Hematopoietic multipotent progenitor cell treated with erythropoietin and hydrocortisone succinate and interleukin-3 and kit ligand, for 6 days (in vitro differentiated cells): ENCODE measurements at regions not wholly inside any gene's neighbourhood (a gene's known extent, or its start where the extent isn't known, plus 50 kb on each side); places are given as distances from the start of the nearest gene placed in this dataset.

ENCODE experiments used
- DNase-seq: peaks from one replicate; pipeline ENCODE4 v3.0.0-alpha.2; 2015

DNA sequence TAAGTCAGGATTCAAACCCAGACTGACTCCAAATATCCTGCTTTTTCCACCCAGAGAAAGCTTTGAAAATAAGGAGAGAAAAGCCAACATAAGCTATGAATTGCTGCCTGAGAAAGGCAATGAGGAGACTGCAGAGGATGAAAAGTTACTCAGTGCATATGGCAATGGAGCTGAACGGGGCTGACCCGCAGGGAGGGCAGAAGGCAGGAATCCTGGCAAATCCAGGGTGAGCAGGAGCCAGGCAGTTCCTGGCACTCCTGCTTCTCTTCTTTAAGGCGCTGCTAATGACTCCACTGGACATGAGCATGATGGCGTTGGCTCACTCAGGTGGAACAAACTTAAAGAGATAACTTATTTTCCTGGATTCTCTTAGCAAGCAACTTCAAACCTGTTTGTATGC, 95.2 kb upstream of the TMCC3 start:
- no peak for DNase-seq

DNA sequence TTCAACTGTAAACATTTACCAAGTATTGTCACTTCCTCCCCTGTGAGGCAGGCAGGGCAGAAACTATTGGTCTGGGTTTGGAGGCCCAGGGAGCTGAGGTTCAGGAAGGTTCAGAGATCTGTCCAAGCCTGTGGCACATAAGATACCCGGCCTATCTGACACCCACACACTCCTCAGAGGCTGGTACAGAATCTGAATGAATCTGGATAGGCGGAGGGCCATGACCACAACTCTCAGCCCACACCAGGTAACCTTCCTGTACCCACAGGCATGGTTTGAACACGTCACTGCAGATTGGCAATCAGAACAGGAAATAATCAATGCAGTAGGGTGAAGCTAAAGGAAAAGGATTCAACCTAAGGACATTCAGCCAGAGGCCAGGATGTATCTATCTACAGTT, 92.8 kb upstream of the TMCC3 start:
- DNase-seq = no peak

DNA sequence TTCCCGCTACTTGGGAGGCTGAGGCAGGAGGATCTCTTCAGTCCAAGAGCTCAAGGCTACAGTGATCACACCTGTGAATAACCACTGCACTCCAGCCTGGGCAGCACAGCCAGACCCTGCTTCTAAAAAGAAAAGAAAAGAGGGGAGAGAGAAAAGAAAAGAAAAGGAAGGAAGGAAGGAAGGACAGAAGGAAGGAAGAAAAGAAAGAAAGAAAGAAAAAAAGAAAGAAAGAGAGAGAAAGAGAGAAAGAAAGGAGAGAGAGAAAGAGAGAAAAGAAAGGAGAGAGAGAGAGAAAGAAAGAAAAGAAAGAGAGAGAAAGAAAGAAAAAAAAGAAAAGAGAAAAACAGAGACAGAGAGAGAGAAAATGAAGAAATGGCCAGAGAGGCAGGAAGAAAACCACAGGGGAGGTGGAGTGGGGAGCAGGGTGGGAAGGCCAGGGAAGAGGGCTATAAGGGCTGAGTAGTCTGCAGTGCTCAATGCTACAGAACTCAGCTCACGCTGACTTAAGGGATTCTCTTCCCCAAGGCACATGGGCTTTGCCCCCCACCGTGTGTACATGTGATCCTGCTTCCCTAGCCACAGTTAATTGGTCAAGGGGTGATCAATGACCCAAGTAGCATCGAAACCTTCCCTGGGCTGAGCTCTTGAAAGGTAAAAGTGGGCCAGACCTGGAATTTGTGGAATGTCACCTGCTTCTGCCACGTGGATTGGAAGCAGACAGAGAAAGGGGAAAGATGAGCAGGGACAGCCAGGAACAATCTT, 90.4 kb upstream of the TMCC3 start:
- no peak for DNase-seq

DNA sequence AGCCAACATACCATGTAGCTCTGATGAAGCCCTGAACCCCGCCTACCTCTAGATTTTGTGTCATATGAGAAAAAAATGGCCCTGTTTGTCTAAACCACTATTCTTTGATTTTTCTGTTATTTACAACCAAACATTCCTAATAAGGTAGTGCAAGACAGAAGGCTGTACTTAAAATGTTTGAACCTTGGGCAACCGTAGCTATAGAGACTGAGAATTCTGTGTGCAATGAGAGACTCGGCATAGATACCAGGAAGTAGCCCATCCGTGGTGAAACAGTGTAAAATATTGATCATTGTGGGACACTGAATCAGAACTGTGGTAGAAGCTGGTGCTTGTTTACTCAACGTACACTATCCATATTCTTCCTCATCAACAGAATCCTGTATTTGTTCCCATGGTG, 86.5 kb upstream of the TMCC3 start:
- no peak for DNase-seq

DNA sequence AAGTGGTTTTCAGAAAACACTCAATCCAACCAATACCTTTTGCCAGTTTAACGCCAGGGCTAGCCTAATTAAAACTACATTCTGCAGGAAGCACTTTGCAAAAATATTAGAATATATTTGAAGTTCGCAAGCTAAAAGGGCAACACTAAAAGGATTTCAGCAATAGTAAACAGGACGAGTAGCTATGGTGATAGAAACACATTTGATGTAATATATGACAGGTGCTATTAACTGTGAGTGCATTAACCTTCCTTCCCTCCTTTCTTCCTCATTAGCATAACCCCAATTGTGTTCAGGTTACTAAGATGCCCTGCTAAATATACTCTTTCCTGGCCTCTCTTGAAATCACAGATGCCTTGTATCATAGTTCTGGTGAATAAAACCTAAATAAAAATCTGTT, 85.6 kb upstream of the TMCC3 start:
- no peak for DNase-seq

DNA sequence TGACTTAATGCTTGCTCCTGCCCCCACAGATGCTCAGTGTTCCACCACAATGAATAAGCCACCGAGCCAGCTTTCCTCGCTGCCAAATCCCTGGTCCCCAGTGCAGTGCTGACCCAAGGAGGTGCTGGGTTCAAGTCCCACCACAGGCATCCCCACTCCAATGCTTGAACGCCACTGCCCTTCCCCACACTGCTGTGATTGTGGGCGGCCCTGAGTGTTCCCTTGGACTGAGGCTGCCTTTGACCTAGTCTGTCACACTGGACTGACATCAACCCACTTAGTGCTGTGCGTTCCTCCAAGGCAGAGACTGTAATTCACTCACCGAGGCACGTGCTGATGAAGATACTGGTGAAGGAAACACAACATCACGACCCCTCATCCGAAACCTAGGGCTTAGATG, 83.4 kb upstream of the TMCC3 start:
- DNase-seq = no peak

DNA sequence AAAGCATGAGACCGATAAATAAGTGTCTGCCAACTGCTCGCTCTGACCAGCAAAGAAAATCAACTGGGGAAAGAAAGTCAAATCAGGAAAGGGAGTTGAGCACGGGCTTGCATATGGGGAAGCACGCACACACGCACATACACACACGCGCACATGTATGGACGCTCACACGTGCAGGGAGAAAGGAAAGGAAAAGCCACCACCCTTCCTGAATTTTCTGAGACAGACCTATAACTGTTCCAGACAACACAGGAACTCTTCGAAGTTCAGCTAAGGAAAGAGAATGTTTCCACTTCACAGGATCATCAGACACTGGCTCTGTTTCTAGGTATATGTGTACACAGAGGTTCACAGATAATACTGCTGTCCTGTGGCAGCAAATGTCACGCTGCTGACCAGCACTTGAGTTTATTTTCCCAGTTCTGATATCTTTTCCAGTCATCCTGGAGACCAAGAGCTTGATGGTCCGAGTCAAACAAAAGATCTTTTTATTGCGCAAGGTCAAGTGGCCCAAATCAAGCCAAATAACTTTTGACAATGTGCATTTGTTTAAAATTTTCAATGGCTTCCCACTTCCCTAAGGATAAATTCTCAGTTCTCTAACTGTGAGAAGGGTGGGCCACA, 82.1 kb upstream of the TMCC3 start:
- DNase-seq = no peak

DNA sequence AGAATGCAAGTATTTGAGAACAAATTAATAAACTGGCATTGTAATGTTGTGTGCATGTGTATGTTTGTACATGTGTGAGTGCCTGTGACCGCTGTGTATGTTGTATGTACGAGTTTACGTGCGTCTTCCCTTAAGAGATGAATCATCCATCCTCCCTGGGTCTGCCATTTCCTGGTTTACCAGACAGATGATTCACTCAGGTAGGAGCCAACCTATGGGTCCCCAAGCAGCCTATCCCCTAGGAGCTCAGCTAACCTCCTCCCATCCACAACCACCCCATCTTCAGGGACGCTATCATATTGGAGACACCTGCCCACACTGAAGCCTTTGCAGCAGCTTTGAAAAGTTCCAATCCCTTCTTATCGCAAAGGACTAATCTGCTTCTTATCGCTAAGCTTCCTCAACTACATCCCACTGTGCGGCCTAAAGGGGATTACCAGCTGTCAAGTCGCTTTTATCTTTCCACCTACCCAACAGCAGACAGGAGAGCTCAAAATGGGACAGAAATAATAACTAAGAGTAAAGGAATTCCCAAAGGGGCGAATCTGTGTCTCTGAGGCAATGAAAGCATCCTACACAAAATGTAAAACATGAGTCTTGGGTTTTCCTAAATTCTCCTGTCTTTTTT, 81.5 kb upstream of the TMCC3 start:
- no peak for DNase-seq

DNA sequence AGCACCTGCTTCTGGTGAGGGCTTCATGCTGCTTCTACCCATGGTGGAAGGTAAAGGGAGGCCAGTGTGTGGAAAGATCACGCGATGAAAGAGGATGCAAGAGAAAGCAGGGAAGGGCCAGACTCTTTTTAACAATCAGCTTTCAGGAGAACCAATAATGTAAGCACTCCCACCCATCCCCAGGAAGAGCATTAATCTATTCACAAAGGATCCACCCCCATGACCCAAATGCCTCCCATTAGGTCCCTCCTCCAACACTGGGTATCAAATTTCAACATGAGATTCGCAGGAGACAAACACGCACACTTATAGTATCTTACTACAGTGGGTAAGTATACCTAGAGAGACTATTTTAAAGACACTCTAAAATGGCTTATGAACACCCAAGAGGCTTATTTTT, 80.5 kb upstream of the TMCC3 start:
- no peak for DNase-seq

DNA sequence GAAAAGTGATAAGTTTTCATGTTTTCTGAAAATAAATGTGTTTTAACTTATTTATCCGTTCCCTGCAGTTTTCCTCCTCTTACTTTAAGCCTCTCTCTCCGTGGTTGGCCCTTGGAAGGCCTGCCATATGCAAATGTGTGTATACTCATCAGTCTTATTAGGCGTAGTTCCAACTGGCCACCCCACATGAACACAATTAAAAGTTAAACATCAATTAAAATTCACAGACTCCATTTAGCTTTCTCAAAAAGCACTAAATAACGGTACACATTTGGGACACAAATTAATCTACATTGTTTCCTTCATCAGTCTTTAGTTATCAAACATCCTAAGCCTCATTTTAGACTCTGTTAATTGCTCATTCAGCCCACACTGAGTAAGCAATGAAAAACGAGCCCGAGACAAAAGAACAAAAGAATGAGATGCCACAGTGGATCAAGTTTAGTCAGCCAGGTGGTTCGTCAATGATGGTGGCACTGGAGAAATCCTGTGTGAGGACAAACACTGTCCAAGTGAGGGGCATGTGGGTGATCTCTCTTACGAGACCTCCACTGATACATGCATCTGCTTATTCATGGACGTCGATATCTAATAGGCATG, 76.0 kb upstream of the TMCC3 start:
- no peak for DNase-seq

DNA sequence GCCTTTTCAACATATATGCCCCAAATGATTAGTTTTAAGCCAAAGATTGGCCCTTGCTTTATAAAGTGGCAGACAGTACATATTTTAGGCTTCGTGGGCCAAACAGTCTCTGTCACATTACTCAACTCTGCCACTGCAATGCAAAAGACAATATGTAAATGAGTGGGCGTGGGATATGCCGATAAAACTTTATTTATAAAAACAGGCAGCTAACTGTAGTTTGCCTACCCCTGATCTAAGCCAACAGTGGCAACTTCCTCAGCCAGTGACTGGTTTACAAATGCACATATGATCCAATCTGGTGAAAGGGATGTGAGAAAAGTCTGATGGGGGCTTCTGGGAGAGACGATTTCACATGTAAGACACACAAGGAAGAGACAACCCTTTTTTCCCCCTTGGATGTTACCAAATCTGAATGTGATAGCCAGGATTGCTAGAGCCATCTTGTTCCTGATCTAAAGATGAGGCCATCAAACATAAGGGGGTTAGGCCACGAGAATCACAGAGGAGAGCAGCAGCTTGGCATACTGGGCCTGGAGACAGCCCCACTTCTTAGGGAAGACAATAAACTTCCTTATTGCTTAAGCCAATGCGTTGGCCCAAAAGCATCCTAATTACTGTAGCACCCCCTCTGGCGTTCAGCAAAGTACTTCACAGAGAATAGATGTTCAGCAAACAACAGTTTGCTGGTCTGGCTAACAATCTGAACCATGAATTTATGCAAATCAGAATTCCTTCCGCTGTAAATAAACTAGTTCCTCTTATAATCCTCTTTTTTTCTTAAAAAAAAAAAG, 75.2 kb upstream of the TMCC3 start:
- DNase-seq = peak; percentile 61

DNA sequence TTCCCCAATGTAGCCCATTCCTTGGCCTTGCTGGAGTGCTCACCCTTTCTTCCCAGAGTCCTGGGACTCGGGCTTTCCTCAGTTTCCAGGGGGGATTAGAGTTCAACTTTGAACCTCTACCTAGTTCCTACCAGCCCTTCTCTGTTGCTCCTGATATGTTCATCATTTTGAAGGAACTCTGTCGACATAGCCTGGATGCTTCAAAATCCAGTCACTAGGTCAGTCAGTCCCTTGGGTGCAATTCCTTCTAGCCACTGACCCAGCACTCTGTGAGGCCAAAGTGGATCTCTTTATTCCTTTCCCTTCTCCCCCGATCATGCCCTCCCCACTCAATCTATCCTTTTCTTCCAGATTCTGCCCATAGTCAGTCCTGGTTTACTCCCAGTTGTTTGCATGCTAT, 72.3 kb upstream of the TMCC3 start:
- no peak for DNase-seq

DNA sequence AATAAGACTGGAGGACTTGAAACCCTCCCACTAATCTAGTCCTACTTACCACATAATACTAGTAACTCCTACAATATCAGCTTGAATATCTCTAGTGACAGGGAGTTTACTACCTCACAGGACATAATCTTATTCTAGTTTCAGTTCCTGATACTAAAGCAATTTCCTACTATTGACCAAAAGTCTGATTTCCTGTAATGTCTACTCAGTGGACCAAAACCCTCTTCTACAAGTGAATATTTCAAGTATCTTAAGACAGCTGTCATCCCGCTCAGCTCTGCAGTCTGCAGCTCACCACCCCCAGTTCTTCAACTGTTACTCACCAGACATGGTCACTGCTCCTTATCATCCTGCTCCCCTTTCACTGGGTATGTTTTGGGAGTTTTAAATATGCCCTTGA, 70.8 kb upstream of the TMCC3 start:
- no peak for DNase-seq

DNA sequence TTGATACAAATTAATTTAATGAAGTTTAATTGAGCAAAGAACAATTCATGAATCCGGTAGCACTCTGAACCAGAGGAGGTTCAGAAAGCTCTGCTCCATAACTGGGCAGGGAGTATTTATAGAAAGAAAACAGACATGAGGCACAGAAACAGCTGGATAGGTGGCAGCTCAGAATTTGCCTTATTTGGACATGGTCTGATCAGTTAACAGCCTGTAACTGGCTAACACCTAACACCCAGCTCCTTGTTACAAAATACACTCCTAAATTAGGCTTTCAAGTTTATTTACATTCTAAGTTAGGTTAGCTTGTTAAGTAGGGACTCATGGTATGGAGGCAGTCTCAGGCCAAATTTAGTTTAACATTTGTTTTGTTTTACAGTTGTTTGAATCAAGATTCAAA, 67.8 kb upstream of the TMCC3 start:
- peak; percentile 36 for DNase-seq

DNA sequence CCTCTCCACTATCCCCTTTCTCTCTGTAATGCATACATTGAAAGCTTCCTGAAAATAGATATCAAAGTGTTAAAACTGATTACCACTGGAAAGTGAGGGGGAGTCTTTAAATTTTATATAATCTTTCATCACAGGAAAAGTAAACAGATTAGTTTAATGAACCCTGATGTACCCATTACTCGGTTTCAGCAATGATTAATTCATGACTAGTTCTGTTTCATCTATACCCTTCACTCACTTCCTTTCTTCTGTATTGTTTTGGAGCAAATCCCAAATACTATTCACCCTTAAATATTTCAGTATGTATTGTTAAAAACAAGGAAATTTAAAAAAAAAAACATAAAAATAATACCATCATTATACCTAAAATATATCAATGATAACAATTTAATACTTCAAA, 67.3 kb upstream of the TMCC3 start:
- DNase-seq = no peak

DNA sequence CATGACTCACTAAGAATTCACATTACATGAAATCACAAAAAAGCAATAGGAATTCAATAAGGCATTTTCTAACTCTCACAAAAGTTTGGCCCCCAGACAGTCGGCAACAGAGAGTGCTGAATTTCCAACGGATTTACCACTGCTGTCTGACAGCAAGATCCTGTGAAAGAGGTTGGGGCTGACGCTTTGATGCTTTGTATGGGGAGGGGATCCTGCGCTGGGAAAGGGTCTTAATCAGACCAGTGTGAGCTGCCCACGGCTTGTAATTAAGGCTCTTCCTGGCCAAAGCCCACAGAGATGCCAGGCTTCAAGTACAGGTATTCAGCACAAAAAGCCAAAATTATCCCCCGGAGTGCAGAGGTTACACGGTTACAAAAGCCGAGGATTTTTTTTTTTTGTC, 66.8 kb upstream of the TMCC3 start:
- no peak for DNase-seq

DNA sequence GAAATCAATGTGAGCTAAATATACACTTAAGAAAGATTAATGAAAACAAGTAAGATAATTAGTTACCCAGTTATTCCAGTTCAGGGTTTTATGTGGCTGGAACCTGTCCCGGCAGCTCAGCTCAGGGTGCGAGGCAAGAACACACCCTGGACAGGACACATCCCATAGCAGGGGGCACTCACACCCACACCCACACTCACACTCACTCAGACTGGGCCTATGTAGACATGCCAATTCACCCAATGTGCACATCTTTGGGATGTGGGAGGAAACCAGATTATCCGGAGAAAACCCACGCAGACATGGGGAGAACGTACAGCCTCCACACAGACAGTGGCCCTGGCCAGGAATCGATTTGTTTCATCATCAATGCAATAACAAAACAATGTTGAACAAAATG, 66.0 kb upstream of the TMCC3 start:
- DNase-seq = no peak

DNA sequence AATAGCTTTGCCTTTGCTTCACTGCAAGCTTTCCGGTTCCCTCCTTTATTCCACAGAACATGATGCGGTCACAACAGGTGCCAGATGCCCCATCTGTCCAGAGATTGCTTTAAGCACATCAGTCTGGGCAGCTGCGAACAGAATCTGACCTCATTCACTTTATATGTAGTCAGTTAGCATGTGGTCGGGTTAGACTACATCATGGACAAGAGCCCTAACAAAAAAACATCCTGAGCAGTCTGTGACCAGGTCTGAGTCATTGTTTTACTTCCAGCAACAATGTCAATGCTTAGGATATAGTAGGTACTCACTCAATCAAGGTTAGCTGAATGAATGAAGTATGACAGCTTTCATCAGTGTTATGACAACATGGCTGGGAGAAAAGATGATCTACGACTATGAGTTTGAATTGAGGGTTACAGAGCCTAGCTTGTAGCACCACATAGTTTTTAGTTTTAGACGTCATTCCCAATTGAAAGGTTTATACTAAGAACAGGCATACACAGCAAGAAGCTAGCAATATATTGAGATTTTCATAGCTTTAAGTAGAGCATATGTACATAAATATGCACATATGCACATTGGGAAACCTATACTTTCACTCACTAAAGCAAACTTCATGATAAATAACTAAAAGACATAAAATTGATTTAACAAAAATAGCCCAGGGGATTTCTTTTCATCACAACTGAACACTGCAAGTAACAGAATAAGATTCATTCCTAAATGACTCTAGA, 64.2 kb upstream of the TMCC3 start:
- no peak for DNase-seq

DNA sequence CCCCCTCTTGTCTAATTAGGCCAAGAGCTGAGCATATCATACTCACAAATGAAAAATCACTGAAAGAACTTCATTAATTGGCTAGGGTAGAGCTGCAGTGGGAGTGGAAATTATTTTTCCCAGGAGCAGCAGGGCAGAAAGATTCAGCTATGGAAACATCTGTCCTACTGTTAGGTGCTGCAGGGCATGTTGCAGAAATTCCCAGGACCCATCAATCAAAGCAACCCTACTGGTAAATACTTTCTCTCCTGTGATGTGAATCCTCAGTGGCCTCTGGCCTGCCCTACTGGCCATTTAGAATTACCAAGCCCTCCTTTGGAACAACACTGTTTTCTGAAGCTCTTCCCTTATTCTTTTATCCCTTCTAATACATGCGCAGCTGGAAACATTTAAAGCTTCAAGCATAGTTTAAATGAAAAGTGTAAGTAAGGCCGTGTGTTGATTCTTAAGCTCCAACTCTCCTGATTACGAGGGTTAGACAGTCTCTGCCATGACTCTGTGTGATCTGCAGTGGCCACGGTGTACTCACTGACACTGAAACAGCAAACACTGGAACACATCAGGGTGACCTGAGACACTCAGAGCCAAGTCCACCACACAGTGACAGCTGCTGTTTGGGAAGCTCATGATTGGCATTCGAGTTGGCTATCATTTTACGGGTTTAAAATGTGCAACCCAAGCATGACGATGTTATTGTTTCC, 62.6 kb upstream of the TMCC3 start:
- DNase-seq = no peak

DNA sequence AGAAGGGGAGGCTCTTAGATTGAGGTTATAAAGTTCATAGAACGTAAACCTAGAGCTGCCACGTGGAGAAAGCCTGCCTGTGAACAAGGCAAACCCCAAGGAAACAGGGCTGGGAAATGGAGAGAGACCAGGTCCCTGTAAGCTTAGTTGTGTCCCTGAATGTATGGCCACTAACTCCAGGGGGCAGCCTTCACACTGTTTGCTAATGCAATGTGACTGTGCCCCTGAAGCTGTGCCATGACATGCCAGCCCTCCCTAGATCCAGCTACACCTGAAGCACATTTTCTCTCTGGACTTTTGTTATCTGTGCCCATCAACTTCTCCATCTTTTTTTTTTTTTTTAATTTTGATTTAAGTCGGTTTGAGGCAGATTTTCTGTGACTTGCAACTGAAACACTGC, 60.6 kb upstream of the TMCC3 start:
- DNase-seq = peak; percentile 68

DNA sequence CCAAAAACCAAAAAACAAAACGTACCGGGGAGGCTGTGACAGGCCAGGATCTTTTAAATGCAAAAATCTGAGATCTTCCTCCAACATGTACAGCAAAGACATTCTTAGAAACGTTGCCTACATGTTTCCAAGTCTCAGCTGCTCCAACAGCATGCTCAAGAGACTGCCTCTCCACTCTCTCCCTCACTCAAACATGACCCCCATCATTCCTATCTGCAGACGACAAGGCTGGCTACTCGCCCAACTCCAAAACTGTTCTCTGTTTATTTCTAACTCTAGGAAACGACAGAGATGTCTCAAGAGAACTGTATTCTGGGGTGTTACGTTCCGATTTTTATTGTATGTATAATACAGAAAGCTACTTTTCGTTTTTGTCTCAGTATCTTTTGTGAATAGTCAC, 57.5 kb upstream of the TMCC3 start:
- DNase-seq = no peak

DNA sequence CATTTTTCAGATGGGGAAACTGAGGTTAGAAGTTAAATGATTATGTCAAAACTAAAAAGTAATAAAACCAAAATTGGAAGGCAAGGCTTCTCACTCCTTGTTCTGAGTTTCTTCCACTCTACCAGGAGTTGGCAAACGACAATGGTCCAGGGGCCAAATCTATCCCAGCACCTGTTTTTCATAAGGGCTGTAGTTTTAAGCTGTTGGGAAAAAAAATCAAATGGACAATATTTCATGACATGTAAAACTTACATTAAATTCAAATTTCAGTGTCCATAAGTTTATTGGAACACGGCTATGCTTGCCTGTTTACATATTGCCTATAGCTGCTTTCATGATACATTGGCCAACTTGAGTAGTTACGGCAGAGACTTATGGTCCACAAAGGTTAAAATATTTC, 56.7 kb upstream of the TMCC3 start:
- DNase-seq = no peak
